ENCODE measurements at regions not wholly inside any gene's neighbourhood (a gene's known extent, or its start where the extent isn't known, plus 50 kb on each side); places are given as distances from the start of the nearest gene placed in this dataset.

DNA sequence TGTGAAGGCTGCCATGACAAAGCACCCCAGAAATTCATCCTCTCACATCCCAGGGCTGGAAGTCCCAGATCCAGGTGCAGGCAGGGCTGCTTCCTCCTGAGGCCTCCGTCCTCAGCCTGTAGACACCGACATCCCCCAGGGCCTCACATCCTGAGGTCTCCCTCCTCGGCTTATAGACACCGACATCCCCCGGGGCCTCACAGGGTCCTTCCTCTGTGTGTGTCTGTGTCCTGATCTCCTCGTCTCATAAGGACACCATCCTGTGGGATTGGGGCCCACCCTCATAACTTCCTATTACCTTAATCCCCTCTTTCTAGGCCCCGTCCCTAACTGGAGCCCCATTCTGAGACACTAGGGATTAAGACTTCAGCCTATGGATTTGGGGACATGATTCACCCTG is 92.0 kb upstream of the SNTG2 start:
- no peak for DNase-seq (ENCODE audit: low spot score)

DNA sequence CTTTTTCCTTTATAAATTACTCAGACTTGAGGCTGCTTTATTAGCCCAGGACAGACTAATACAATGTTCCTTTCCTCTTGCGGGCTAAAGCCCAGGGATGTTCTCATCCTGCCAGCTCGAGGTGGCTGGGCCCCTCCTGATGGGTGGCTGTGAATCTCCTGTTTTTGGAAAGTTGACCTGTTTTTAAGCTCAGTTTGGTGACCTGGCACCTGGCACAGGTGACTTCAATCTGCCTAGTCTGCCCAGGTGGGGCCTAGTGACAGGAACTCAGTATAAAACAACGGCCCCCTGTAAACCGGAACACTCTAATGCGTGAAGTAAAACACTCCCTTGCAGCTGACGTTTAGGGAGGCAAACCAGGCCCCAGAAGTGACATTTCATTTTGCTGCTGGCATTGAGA is 92.7 kb upstream of the SNTG2 start:
- DNase-seq (ENCODE audit: low spot score), result no peak

DNA sequence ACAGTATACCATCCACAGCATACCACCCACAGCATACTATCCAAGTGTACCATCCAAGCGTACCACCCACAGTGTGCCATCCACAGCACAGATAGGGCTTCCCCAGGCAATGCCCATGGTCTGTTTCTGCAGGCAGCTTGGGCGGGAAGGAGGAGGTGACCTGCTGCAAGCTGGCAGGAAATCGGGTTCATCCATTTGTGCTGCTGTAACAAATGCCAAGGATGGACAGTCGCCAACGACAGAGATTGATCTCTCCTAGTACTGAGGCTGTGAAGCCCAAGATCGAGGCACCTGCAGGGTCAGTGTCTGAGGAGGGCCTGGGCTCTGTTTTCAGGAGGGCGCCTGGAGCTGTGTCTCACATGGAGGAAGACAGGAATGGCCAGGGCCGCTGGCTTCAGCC is 93.6 kb upstream of the SNTG2 start:
- no peak for DNase-seq (ENCODE audit: low spot score)

DNA sequence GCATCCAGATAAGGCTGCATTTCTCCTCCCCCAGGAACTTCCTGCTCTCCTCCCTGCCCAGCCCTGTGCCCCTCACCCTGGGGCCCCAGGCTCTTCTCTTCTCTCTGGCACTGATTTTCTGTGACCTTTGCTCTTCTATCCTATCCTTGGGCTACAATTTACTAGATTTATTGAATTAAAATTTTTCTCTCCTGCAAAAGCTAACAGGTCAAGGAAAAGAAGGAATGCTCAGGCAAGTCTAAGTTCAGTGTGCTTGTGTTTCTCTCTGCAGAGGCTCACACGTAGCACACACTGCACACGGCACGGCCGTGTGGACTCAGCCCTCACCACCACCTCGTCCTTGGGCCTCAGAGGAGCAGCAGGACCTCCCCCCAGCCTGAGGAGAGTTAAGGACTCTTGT is 94.2 kb upstream of the SNTG2 start:
- no peak for DNase-seq (ENCODE audit: low spot score)

DNA sequence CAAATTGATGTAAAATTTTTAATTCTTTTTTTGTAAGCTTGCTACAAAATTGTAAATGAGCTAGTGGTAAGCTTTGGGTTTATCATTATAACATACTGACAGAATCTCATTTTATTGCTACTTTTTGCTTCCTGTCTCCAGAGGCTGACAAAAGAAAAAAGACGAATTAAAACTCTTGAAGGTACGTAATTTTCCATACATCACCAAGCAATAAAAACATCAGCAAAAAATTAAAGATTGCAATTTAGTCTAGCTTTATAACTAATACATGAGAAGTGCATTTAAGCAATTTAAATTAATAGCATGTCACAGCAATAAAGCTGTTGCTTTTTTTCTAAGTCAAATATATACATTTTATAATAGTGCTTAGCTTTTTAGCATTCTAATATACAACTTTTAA is 94.6 kb upstream of the SNTG2 start:
- DNase-seq (ENCODE audit: low spot score), result no peak

DNA sequence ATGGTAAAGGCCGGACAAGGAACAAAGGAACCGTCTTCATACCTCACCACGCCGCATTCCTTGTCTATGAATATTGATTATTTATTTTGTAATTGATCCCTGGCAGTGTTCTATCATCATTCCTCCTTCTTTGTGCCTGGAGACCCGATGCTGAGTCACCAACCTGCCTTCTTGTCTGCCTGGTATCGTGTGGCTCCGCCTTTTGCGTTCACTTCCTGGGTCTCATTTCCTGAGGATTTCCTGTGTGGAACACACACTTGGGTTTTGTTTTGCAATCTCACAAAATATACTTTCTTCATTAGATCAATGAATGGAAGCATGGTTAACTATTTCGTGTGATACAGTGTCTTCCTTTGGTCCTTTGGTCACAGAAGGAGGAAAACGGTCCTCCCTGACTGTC is 95.5 kb upstream of the SNTG2 start:
- DNase-seq (ENCODE audit: low spot score), result no peak

DNA sequence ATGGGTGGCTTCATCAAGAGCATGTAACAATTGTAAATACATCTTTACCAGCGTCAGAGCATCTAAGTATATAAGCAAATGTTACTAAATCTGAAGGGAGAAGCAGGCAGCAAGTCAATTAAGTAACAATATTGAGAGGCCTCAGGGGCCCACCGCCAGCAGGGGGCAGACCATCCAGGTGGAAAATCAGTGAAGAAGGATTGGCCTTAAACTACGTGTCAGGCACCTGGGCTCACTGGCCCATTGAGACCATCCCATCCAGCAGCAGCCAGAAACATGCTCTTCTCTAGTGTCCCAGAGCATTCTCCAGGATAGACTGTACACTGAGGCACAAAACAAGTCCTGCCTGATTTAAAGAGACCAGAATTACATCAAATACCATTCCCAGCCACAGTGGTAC is 96.2 kb upstream of the SNTG2 start:
- peak; percentile 16 for DNase-seq (ENCODE audit: low spot score)

DNA sequence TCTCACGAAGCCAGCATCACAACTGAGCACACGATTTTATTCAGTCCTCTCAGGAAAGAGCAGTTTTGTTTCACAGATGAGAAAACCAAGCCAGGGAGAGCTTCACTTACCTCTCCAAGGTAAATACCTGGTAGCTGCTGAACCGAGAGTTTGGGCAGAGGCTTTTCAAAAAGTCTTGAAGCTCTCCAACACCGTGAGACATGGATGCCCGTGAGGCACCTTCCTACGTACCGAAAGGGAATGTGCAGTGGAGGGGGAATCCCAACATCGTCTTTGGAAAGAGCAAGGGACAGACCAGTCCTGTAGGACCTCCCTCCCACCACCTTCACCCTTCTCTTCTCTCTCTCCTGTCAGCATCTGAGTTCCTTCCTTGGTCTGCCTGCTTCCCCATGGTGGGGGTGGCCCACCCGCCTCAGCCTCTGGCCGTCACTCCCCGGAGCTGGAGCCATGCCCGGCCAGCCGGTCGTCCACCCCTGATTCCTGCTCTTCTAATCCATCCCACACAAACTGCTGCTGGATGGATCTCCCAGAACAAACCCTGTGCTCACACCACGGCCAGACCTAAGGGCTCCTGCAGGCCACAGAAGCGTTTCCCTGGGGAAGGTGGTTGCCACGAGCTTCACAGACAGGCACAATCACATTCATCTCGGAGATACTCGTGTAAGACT is 97.3 kb upstream of the SNTG2 start:
- DNase-seq (ENCODE audit: low spot score), result no peak

DNA sequence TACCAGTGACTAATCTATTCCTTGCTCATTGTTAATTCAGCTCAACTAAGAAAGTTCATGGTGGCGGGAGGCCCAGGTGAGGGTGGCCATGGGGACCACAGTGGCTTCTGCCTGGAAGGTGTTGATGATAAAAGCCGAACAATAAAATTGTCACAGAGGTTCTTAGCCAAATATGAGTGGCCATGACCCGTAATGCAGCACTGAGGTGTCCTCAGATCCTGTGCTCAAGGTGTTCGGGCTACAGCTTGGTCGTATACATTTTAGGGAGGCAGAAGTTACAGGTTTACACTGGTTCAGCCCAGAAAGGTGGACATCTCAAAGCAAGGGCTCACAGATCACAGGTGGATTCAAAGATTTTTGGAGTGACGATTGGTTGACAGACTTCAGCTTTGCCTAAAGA is 98.5 kb upstream of the SNTG2 start:
- DNase-seq (ENCODE audit: low spot score), result no peak

DNA sequence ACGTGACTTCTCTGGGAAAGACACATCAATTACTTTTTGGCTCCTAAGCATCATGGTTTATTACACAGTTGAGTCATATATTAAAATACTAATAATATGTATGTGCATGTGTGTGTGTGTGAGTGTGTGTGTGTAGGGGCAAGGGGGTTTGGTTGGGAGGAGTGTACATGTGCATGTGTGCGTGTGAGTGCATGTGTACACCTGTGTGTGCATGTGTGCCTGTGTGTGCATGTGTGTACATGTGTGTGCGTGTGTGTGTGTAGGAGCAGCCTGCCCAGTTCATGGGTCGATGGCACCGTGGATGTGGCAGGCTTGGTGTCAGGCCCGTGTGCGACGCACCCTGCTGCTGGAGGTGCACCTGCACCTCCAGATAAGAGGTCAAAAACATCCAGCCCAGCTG is 99.0 kb upstream of the SNTG2 start:
- no peak for DNase-seq (ENCODE audit: low spot score)

DNA sequence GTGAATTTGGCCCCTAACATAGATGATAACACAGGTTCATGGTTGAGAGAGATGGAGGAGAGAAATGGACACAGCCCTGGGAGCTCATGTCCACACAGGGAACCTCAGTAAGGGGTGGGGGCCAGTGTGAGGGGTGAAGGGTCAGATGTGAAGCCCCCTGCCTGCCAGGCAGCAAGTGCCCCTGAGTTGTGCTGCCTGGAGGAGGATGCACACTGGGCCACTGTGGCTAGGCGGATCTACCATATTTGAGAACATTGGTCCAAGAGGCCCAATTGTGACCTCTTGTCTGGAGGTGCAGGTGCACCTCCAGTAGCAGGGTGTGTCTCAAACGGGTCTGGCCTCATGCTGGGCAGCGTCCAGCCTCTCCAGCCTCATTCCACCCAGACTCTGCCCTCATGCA is 99.6 kb upstream of the SNTG2 start:
- DNase-seq (ENCODE audit: low spot score), result no peak

DNA sequence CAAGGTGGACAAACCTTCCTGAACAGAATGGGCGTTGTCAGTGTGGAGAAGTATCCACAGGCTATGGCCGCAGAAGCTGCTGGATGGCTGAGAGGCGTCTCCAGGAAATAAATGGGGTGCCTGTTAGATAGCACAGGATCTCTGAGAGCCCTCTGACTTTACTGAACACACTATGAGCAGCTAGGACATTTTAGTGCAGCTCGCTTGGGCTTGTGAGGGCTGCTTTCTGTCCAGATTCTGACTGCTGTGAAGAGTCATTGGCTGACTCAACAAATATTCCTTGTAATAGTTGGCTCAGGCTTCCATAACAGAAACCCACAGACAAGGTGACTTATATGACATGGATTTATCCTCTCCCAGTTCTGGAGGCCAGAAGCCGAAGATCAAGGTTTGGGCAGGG is 100.2 kb upstream of the SNTG2 start:
- DNase-seq (ENCODE audit: low spot score), result no peak

DNA sequence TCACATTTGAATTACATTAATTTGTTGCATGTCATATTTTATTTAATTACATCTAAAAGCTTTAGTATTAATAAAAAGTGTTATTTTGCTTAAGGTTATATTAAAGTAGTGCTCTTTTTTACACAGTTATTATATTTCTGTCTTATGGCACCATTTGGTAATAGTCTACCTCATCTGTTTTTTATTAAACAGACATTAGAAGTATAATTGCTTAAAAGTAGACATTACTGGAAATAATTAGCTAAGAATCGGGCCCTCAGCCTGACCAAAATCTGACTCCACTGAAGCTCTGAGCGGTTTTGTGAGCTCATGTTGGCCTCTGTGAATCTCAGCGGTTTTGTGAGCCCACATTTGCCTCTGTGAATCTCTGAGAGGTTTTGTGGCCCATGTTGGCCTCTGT is 102.5 kb upstream of the SNTG2 start:
- DNase-seq (ENCODE audit: low spot score), result no peak

DNA sequence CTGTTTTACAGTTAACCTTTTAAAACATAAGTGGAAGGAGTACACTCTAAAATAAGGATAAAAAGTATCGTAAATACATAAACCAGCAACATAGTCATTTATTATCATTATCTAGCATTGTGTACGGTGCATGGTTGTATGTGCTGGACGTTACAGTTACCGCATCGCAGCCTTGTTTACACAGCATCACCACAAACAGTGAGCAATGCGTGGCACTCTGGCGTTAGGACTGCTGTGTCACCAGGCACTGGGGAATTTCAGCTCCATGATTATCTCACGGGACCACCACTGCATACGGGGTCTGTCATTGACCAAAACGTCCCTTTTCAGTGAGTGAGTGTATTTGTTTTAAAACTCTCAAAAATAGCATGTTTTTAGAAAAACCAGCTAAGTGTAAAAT is 103.0 kb upstream of the SNTG2 start:
- DNase-seq (ENCODE audit: low spot score), result no peak

DNA sequence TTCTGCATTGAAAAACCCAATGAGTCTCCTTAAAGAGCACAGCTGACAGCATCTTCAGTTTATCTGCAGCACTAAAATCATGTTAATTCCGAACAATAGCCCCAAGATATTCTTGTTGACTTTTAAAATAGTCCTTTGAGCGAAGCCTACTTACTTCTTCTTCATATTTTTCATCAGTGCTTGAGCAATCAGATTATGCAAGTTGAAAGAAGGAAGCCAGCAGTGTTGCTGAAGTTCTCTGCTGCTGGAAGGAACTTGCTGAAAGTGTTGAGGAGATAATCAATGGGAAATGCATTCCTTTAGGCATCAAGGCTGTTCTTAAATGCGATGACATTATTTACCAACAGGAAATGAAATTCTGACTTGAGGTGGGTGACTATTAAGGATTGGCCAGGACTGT is 105.9 kb upstream of the SNTG2 start:
- no peak for DNase-seq (ENCODE audit: low spot score)

DNA sequence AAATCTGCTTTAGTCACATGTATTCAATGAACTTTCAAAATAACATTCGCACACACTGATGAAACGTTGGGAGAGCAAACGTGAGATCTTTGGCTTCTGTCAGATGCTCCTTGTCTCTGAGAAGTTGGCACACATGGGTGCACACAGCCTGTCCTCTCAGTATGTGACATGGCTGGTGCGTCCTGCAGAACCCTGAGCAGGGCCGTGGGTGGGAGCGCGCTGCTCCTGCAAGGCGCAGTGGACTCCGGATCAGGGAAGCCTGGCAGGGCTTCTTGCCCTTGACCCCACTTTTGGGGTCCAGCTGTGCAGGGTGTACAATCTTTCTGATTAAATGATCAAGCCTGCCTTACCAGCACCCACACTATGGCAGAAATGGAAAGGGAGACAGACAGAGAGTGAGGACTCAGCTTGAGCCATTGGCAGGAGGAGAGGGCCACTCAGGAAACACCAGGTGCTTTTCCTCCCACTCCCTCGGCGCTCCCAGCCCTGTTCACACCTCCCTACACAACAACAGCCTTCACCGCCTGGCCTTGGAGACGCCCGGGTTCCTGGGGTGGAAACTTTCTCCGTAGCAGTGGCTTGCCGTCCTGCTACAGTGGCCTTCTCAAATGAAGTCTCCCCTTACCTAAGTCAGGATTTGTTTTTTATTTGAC is 108.4 kb upstream of the SNTG2 start:
- no peak for DNase-seq (ENCODE audit: low spot score)

DNA sequence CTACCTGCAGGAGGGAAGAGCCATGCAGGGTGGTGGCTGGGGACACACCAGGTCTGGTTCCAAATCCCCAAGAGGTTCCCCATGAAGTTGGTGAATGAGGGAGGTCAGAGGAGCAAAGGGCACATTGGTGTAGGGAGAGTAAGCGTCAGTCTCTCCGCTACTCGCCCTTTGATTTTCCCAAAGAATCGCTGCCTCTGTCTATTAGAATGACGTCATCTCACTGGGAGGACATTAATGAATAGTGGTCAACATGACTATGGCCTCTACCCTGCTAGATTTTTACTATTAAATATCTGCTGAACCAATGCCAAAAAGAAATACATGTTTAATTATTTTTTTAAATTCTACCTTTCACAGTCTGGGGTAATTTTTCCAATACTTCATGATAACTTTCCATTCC is 109.6 kb upstream of the SNTG2 start:
- no peak for DNase-seq (ENCODE audit: low spot score)

DNA sequence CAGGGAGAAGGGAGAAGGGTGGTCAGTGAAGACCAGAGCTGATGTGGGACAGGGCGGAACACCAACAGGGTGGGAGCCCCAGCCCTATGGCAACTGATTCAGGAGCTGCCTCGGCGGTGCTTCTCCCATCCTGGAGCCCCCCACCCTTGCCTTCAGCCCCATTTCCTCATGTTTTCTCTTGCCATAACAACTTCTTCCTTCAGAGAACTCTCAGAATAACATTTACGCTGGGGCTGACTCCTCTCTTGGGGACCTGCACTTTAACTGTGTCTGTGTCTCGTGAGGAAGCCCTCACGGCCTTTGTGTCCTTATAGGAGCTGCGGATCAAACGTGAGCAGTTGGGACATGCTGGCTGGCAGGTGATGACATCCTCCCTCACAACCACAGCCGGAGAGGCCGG is 116.4 kb upstream of the SNTG2 start:
- no peak for DNase-seq (ENCODE audit: low spot score)

DNA sequence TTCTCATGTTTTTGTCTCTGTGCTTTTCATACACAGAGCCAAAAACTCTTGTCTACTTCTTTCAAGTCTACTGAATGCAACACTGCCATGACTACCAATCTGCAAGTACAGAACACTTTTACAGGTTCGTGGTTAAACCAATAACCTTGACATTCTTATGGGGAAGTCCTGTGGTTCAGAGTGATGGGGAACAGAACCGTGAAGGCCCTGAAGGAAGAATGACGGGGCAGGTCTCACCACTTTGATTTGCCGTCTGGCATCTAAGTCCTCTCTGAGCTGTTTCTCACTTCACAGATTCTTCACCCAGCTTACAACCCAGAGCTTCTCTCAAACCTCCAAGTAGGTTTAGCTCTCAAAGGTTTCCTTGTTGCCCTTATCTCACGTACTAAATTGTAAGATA is 117.5 kb upstream of the SNTG2 start:
- DNase-seq (ENCODE audit: low spot score), result no peak

DNA sequence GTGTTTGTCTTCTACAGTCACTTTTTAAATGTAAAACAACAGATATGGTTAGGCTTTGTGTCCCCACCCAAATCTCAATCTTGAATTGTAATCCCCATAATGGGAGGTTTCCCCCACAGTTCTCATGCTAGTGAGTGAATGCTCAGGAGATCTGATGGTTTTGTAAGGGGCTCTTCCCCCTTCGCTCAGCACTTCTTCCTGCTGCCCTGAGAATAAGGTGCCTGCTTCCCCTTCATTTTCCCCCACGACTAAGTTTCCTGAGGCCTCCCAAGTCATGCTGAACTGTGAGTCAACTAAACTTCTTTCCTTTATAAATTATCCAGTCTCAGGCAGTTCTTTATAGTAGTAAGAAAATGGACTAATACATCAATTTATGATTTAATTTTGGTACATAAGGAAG is 118.0 kb upstream of the SNTG2 start:
- DNase-seq (ENCODE audit: low spot score), result no peak

DNA sequence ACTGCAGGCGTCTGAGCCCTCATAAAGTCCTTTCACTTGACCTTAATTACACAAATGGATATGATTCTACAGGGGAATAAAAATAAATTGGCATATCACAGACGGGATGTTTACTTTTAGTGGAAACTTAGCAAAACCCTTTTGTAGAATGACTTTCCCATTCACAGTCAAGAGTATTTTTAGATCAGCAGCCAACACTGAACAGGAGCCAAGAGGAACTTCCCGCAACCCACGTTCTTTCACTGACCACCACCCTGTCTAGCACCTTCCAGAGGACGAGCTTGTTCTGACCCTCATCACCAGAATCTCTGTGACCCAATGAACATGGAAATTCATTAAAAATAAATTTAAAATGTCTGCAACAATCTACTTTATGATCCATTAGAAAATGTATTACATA is 119.0 kb upstream of the SNTG2 start:
- DNase-seq (ENCODE audit: low spot score), result no peak

DNA sequence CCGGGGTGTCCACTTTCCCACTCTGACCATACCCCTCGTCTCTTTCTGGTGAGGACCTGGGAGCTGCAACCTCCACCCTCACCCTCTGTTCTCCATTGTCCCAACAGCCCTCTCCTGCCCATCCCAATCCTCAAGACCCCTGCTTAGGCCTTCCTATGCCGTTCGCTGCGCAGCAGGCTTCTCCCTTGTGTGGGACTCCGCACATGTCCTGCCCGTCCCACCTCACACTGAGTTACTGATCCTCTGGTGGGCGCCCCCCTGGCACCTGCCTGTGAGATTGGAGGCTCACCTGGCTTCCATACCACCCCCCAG is 119.5 kb upstream of the SNTG2 start:
- no peak for DNase-seq (ENCODE audit: low spot score)

DNA sequence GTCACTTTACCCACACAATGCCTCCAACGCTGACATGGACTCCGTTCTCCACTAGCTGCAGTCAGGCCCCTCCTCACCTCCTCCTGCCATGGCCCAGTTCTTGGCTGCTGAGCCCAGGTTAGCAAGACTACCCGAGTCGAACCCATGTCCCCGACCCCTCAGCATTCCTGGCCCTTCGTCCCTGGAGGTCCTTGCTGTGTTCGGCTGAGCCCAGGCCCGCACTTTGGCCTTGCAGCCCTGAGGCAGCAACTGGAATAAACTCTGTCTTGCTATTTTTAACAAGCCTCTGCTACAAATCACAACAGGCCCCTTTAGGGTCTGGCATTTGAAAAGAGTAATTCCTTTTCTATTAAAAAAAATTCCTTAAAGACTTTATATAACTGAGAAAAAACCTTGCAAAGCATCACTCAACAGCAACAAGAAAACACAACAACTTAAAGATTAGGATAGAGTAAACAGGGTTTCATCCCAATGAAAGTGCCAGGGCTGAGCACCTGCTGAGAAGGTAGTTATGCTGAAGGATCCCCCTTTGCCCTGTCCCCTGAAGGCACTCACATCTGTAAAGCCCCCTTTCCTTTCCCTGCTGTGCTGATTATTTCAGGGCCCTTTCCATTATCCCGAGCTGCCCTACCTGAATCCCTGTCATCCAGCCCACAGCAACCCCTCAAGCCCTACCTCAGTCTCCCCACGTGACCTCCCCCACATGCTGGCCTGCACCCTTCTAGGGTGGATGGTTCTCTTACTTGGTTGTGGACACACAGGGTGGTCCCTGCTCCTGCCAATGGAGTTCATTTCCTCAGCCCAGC is 120.0 kb upstream of the SNTG2 start:
- no peak for DNase-seq (ENCODE audit: low spot score)

DNA sequence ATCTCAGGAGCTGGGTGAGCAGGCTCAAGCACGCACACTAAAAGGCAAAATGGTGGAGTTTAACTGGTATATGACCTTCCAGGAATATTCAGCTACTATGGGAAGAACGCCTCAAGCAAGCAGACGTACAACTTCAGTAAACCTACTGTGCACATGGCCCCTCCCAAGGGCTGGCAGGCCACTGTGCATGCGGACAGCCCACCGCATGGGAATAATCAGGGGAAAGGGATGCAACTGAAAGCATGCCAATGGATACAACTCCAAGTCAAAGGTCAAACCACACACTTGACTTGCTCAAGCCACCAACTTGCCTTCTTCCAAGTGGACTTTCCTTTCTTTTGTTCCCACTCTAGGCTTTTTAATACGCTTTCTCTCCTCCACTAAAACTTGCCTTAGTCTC is 121.6 kb upstream of the SNTG2 start:
- no peak for DNase-seq (ENCODE audit: low spot score)

All from LoVo (cell line).